HL-60/S4 (cell line): ENCODE measurements at regions not wholly inside any gene's neighbourhood (a gene's known extent, or its start where the extent isn't known, plus 50 kb on each side); places are given as distances from the start of the nearest gene placed in this dataset.
"Not testable (repeated sequence)": the region's sequence is repeated elsewhere in the genome, so short reads cannot be mapped to it uniquely, and the experiment has no call there.

Source experiments
- in situ Hi-C: fragments of 300-500 bp; cut with MboI; formaldehyde crosslinking; loops from 2 replicates; pipeline ENCODE4 v1.14.3; 2022; ENCODE audit warnings: low sequenced_read_pairs

- in situ Hi-C loops = no loop called here
Observed at GRCh38 chr20:40954521-40955165, 74.0 kb upstream of the TOP1 start.

DNA sequence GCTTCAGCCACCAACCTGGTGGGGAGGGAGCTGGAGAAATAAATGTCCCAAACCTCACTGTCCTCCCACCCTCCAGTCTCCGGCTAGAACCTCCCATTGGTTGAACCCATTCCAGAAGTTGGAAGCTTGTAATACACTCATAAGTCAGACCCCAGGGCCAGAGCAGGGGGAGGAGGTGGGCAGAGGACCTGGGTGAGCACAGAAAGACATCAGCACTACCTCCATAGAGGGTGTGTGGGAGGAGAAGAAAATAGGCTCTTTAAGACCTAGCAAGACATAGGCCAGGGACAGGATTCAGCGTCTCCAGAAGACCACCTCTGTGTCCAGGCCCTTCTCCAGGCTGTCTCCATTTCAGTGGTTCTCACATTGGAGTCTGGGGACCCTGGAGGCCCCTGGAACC, 73.3 kb upstream of the TOP1 start:
- in situ Hi-C loops = no loop called here

DNA sequence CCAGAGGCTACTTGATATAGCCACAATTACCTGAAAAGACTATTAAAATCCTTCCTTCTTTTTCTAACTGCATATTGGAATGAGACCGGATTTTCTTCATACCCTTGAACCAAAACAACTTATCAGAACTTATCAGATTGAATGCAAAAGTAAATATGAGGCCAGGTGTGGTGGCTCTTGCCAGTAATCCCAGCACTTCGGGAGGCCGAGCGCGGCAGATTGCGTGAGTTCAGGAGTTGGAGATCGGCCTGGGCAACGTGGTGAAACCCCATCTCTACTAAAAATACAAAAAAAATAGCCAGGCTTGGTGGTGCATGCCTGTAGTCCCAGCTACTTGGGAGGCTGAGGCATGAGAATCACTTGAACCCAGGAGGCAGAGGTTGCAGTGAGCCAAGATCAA, 72.8 kb upstream of the TOP1 start:
- in situ Hi-C loops = not testable (repeated sequence)

DNA sequence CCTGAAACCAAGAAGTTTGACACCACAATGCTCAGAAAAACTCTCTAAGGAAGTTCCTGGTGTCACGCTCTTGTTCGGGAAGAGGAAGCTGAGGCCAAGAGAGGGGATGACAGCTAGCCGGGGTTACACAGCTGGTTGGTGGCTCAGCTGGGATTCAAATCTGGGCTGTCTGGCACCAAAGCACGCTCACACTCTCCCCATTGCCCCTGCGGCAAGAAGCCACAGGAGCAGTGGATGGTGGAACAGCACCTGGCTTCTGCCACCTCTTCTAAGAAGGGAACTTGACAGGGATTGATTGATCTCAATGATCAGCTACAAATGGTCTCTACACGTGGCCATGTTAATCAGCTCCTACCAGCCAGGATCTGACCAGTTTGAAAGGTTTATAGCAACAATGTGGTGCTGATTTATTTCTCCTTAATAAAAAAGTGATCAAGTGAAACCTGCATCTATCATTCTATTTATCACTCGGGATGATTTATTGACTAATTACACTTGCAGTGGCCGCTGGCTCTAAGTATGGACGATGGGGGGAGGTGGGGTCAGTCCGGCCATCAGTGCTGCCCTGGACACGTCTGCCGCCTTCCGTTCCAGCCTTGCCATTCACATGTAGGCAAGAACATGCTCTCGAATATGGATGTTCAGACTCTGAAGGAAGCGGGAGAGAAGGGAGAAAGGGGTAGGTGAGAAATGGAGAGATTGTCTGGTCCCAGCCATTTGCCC, 71.9 kb upstream of the TOP1 start:
- in situ Hi-C loops = no loop called here

DNA sequence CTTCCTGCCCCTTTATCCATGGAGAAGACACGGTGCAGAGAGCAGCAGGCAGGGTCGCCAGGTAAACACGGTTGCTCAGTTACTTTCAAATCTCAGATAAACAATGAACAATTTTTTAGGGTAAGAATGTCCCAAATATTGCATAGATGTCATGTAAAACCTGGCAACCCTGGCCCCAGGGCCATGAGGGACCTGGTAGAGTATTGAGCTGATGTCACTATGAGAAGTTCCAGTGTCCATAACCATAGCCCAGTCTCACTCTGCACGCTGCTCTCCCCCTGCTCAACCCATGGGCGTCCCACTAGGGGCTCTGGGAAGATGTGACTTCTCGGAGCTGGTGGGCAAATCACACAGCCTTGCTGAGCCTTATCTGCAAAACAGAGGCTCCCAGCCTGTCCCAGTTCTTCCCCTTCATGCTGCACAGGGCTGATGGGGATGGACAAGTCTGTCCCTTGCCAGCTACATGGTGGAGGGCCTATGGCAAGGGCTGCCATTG, 71.3 kb upstream of the TOP1 start:
- in situ Hi-C loops = no loop called here

DNA sequence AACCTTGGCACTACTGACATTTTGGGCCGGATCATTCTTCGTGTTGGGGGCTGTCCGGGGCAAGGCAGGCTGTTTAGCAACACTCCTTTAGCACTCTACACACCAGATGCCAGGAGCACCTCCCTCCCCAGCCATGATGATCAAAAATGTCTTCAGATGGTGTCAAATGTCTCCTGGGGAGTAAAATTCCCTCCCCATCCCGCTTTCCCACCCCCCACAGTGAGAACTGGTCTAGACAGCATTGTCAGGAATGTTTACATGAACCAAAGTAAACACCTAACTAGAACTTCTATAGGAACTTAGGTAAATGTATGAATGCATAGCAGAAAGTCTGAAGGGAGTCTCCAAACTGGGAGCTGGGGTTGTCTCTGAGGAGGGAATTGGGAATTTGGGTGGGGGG, 70.0 kb upstream of the TOP1 start:
- in situ Hi-C loops = no loop called here

GRCh38 chr20:40959325-40960092, 69.1 kb upstream of the TOP1 start:
- in situ Hi-C loops = no loop called here

DNA sequence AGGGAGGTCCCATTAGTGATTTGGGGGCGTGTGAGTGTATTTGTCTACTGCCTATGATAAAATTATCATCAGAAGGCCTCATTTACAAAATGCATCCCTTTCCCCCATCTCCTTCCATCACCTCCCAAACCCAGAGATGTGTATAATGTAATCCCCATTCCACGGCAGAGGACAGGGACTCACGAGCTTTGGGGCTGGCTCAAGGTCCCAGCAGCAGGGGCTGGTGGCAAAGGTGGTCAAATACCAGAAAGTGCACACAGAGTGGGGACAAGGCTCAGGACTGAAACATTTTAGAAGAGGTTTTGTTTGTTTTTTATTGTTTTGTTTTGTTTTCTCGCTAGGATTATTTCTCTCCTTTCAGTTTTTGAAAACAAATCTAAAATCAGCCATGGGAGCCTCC, 68.5 kb upstream of the TOP1 start:
- in situ Hi-C loops = no loop called here

- in situ Hi-C loops = no loop called here
Observed at GRCh38 chr20:40960521-40960956, 68.1 kb upstream of the TOP1 start.

GRCh38 chr20:40961176-40961575, 67.4 kb upstream of the TOP1 start:
- in situ Hi-C loops = no loop called here

- in situ Hi-C loops = no loop called here
Observed at GRCh38 chr20:40961686-40962640, 66.7 kb upstream of the TOP1 start.

DNA sequence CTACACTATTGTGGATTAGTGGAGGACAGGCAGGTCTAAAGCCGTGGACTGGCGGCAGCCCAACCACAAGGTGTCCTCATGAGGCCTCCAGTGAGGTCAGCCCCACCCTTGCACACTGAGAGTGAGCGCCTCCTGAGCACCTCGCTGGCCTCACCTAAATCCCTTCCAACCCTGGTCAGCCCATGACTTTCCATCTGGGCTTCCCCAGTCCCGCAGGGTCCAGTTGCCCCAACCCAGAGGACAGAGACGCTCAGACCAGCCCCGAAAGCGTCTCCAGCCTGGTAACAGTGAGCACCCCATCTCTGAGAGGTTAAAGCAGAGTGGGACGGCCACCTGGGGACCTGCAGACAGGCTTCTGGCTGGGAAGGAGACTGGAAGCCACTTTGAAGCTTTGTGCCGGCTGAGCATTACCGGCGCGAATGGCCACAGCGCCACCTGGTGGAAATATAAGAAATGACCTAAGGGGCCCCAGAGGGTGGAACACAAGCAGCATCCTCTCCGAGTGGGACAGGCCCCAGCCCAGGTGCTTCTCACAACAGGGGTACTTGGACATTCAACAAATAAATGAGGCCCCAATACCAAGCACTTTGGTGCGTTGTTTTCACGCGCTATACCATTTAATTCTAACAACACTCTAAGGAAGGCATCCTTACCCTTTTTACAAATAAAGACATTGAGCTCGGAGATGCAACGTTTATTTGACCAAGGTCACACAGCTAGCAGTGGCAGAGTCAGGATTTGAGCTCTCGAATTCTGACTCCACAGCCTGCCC, 65.7 kb upstream of the TOP1 start:
- in situ Hi-C loops = no loop called here

DNA sequence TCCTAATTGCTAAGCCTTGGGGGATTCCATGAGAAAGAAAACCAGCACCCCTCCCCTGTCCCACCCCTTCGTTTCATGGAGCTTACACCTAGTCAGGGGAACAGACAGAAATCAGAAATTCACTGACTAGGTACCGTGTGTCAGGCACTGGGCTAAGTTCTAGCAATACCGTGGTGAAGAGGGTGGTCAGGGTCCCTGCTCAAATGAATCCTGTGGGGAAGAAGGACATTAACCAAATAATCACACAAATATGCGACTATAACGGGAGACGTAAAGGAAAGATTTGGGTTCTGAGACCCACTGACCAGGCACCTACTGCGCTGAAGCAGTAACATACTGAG, 65.1 kb upstream of the TOP1 start:
- in situ Hi-C loops = no loop called here

GRCh38 chr20:40965671-40966070, 63.0 kb upstream of the TOP1 start:
- in situ Hi-C loops = no loop called here

GRCh38 chr20:40966103-40966502, 62.5 kb upstream of the TOP1 start:
- in situ Hi-C loops = no loop called here

DNA sequence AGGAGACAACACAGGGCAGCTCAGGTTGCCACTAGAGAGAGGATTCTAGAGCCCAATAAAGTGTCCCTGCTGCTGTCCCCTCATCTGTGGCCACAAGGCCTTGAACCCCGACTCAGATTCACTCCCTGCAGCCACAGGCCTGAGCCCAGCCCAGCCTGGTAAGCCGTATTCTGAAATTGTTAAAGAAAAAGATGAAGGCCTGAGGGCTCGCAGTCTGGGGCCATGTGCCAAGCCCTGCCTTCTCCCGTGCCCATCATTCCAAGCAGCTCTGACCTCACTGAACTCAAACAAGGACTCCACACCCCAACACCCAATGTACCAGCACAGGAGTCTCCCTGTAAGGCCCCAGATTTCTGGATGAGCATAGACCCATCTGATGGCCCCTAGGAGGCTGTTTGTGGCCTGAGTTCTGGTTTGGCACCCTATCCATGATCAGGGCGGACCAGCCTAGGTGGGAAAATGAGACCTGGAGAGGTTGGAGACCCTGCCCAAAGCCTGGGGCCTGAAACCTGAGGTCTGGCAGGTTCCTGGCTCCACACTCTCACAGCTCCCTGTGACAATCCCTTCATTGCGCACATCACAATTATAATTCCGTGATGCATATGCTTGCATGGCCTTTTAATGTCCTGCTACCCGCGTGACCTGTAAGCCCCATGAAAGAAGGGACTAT, 62.0 kb upstream of the TOP1 start:
- in situ Hi-C loops = no loop called here

- in situ Hi-C loops = no loop called here
Observed at GRCh38 chr20:40967700-40968099, 60.9 kb upstream of the TOP1 start.

DNA sequence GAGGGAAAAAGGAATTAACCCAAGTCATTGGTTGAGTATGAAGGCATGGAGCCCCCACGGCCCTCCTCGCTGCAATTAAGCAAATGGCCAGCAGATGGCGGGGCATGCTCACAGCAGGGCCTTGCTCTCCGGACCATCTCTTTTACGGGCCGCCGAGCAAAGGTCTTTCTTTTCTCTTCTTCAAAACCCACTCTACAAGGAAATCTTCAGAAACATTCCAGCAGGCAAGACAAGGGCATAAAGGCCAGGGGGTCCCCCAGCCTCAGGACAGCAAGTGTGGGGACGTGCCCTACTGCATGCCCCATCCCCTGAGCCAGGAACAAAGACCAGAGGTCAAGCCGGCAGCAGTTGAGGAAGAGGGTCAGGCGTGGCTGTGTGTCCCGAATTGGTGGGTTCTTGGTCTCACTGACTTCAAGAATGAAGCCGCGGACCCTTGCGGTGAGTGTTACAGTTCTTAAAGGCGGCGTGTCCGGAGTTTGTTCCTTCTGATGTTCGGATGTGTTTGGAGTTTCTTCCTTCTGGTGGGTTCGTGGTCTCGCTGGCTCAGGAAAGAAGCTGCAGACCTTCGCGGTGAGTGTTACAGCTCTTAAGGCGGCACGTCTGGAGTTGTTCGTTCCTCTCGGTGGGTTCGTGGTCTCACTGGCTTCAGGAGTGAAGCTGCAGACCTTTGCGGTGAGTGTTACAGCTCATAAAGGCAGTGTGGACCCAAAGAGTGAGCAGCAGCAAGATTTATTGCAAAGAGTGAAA, 59.6 kb upstream of the TOP1 start:
- in situ Hi-C loops = not testable (repeated sequence)

GRCh38 chr20:40970218-40970617, 58.4 kb upstream of the TOP1 start:
- in situ Hi-C loops = loop anchor here (10.0 kb wide), 1 partner anchor 365 kb away; no protein-coding TSS in a partner anchor
